Loucy (cell line): ENCODE measurements at regions not wholly inside any gene's neighbourhood (a gene's known extent, or its start where the extent isn't known, plus 50 kb on each side); places are given as distances from the start of the nearest gene placed in this dataset.

Source experiments
- H2AFZ ChIP-seq: fragments of 200-600 bp; sonication (generic); 2 replicates; pipeline ENCODE4 v1.6.0; 2016; ENCODE audit warnings: antibody characterized with exemption, mild to moderate bottlenecking, low read length, moderate library complexity
- H3F3A ChIP-seq: fragments of 200-600 bp; 2 replicates; pipeline ENCODE4 v1.6.0; 2016; ENCODE audit warnings: antibody characterized with exemption, low read depth, mild to moderate bottlenecking
- H3K27me3 ChIP-seq: fragments of 200-600 bp; sonication (generic); 2 replicates; pipeline ENCODE4 v1.6.1; 2014; ENCODE audit warnings: low read length, mild to moderate bottlenecking; ENCODE audit not compliant: insufficient read depth, poor library complexity, severe bottlenecking
- H3K36me3 ChIP-seq: fragments of 200-600 bp; sonication (generic); 2 replicates; pipeline ENCODE4 v1.6.1; 2016; ENCODE audit warnings: low read length; ENCODE audit not compliant: insufficient read depth
- H3K4me1 ChIP-seq: fragments of 200-600 bp; sonication (generic); 2 replicates; pipeline ENCODE4 v1.5.1; 2014; ENCODE audit warnings: low read length, mild to moderate bottlenecking; ENCODE audit not compliant: insufficient read depth, poor library complexity, severe bottlenecking
- H3K4me2 ChIP-seq: fragments of 200-600 bp; sonication (generic); 2 replicates; pipeline ENCODE4 v1.6.0; 2014; ENCODE audit warnings: antibody characterized with exemption, low read length, low read depth, mild to moderate bottlenecking; ENCODE audit not compliant: poor library complexity, severe bottlenecking
- H3K4me3 ChIP-seq: fragments of 200-600 bp; sonication (generic); 2 replicates; pipeline ENCODE4 v1.5.1; 2014; ENCODE audit warnings: low read length, mild to moderate bottlenecking, mixed read lengths; ENCODE audit not compliant: poor library complexity, severe bottlenecking
- H3K79me2 ChIP-seq: fragments of 200-600 bp; sonication (generic); 2 replicates; pipeline ENCODE4 v1.6.1; 2014; ENCODE audit warnings: low read length; ENCODE audit not compliant: insufficient read depth
- H3K9ac ChIP-seq: fragments of 200-600 bp; sonication (generic); 2 replicates; pipeline ENCODE4 v1.6.0; 2014; ENCODE audit warnings: mild to moderate bottlenecking, low read depth, low read length, moderate library complexity; ENCODE audit not compliant: poor library complexity, severe bottlenecking
- H3K9me2 ChIP-seq: fragments of 200-600 bp; sonication (generic); replicated peaks from 2 replicates; pipeline ENCODE4 v1.6.1; 2016; ENCODE audit warnings: low read depth, low read length, mixed read lengths
- H3K9me3 ChIP-seq: fragments of 200-600 bp; sonication (generic); 2 replicates; pipeline ENCODE4 v1.6.1; 2014; ENCODE audit warnings: mild to moderate bottlenecking, antibody characterized with exemption, low read length, low read depth; ENCODE audit not compliant: insufficient read depth
- H4K20me1 ChIP-seq: fragments of 200-600 bp; sonication (generic); 2 replicates; pipeline ENCODE4 v1.6.0; 2014; ENCODE audit warnings: antibody characterized with exemption, low read length, mild to moderate bottlenecking; ENCODE audit not compliant: insufficient read depth, poor library complexity, severe bottlenecking
- EZH2phosphoT487 ChIP-seq: fragments of 200-600 bp; IDR thresholded peaks from 2 replicates; pipeline ENCODE4 v1.6.1; 2018; ENCODE audit warnings: antibody characterized with exemption, mild to moderate bottlenecking, moderate library complexity, borderline replicate concordance
- TF ChIP-seq, protein P1 (sequence below): fragments of 200-600 bp; sonication (generic); conservative IDR thresholded peaks from 2 replicates; pipeline ENCODE4 v1.5.1; 2014; ENCODE audit warnings: mild to moderate bottlenecking, antibody characterized with exemption, low read length

GRCh38 chr2:180578441-180578840, 402.0 kb upstream of the UBE2E3 start:
- Histone ChIP-seq H3K9me3 (no peaks in the 10 kb centered on the region), H3K36me3 (no peaks in the 10 kb centered on the region), H3K27me3 (no peaks in the 10 kb centered on the region), H3F3A (no peaks in the 10 kb centered on the region), H3K9ac (no peak overlapping the region), H4K20me1 (no peaks in the 10 kb centered on the region), H3K4me2 (no peak overlapping the region), H3K4me1 (no peaks in the 10 kb centered on the region), H3K4me3 (no peak overlapping the region), H3K79me2 (no peaks in the 10 kb centered on the region), H2AFZ (no peak overlapping the region), H3K9me2 (no peaks in the 10 kb centered on the region)
- TF ChIP-seq, protein P1, sequence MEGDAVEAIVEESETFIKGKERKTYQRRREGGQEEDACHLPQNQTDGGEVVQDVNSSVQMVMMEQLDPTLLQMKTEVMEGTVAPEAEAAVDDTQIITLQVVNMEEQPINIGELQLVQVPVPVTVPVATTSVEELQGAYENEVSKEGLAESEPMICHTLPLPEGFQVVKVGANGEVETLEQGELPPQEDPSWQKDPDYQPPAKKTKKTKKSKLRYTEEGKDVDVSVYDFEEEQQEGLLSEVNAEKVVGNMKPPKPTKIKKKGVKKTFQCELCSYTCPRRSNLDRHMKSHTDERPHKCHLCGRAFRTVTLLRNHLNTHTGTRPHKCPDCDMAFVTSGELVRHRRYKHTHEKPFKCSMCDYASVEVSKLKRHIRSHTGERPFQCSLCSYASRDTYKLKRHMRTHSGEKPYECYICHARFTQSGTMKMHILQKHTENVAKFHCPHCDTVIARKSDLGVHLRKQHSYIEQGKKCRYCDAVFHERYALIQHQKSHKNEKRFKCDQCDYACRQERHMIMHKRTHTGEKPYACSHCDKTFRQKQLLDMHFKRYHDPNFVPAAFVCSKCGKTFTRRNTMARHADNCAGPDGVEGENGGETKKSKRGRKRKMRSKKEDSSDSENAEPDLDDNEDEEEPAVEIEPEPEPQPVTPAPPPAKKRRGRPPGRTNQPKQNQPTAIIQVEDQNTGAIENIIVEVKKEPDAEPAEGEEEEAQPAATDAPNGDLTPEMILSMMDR, result no peak
- TF ChIP-seq EZH2phosphoT487, result no peak

DNA sequence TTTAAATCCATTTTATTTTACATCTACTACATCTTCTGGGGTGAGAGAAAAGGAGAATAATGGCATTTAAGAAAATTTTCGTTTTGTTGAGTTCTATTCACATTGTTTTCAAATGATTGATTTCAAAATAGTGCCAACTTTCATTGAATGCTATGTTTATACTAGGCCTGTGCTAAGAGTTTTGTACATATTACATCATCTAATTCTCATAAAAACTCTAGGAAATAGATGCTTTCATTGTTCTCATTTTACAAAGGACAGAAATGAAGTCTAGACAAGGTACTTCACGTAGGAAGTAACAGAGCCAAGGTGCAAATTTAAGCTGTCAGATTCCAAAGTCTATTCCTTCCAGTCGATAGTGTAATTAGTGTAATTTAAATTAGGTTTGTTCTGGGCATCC, 402.8 kb upstream of the UBE2E3 start:
- Histone ChIP-seq H4K20me1 (no peaks in the 10 kb centered on the region), H3K27me3 (no peaks in the 10 kb centered on the region), H2AFZ (no peak overlapping the region), H3F3A (no peaks in the 10 kb centered on the region), H3K4me1 (no peaks in the 10 kb centered on the region), H3K36me3 (no peaks in the 10 kb centered on the region), H3K9me2 (no peaks in the 10 kb centered on the region), H3K9ac (no peak overlapping the region), H3K4me2 (no peak overlapping the region), H3K79me2 (no peaks in the 10 kb centered on the region), H3K9me3 (no peaks in the 10 kb centered on the region), H3K4me3 (no peak overlapping the region)
- no peak for TF ChIP-seq EZH2phosphoT487
- TF ChIP-seq, protein P1, result no peak

DNA sequence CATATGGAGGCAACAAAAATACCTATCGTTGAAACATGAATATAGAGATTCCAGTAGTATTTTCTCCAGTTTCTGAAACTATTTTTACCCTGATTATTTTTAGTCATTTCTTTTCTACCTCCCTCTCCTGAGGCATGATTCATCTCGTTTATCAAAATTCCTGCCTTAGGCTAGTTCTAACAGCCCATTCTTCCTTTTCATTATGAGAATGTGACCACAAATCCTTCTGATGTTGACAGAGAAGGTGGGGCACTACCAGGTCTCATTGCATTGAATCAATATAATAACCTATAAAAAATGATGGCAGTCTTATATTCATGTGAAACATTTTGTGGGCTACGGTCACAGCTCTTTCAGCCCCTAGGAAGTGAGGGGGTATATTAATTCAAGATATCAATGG, 406.5 kb upstream of the UBE2E3 start:
- Histone ChIP-seq H3K4me1 (no peaks in the 10 kb centered on the region), H4K20me1 (no peaks in the 10 kb centered on the region), H2AFZ (no peak overlapping the region), H3K9me2 (no peaks in the 10 kb centered on the region), H3K36me3 (no peaks in the 10 kb centered on the region), H3K9me3 (no peaks in the 10 kb centered on the region), H3K9ac (no peak overlapping the region), H3K4me3 (no peak overlapping the region), H3K4me2 (no peak overlapping the region), H3F3A (no peaks in the 10 kb centered on the region), H3K27me3 (no peaks in the 10 kb centered on the region), H3K79me2 (no peaks in the 10 kb centered on the region)
- TF ChIP-seq, protein P1, result no peak
- TF ChIP-seq EZH2phosphoT487, result no peak
